Tibial nerve (tissue), 4 donors: ENCODE measurements at regions not wholly inside any gene's neighbourhood (a gene's known extent, or its start where the extent isn't known, plus 50 kb on each side); places are given as distances from the start of the nearest gene placed in this dataset.

Experiments
- DNase-seq, 2 donors: peaks; one replicate each; pipeline ENCODE4 v3.0.0-alpha.2; 2019; ENCODE audit warnings: low spot score in 2 of 2
- H3K27ac ChIP-seq, 4 donors: fragments of 200-600 bp; sonication (generic) in 3 of 4; one replicate each; pipeline ENCODE4 v1.5.1; 2017 to 2019; ENCODE audit warnings: mild to moderate bottlenecking in 1 of 4
- H3K27me3 ChIP-seq, 2 donors: fragments of 200-600 bp; sonication (generic) in 1 of 2; one replicate each; pipeline versions ENCODE4 v1.5.1 to v1.6.0; 2017 to 2019
- H3K36me3 ChIP-seq, 3 donors: fragments of 200-600 bp; sonication (generic); one replicate each; pipeline ENCODE4 v1.5.1; 2018 to 2019
- H3K4me1 ChIP-seq, 4 donors: fragments of 200-600 bp; sonication (generic) in 3 of 4; one replicate each; pipeline ENCODE4 v1.5.1; 2017 to 2019
- H3K4me3 ChIP-seq, 4 donors: fragments of 200-600 bp; sonication (generic) in 3 of 4; one replicate each; pipeline ENCODE4 v1.5.1; 2017 to 2019; ENCODE audit warnings: mild to moderate bottlenecking in 1 of 4, moderate library complexity in 1 of 4
- H3K9me3 ChIP-seq, 4 donors: fragments of 200-600 bp; sonication (generic) in 3 of 4; one replicate each; pipeline ENCODE4 v1.5.1; 2017 to 2019
- CTCF ChIP-seq, 5 experiments: fragments of 200-600 bp in 3 of 5; fragments of 450-650 bp in 2 of 5; sonication (generic) in 3 of 5; IDR thresholded peaks; one replicate each; pipeline ENCODE4 v1.5.1; 2016 to 2019; ENCODE audit warnings: antibody characterized with exemption in 5 of 5, mild to moderate bottlenecking in 3 of 5, moderate library complexity in 2 of 5
- EP300 ChIP-seq, 2 donors: sonication (generic); formaldehyde crosslinking; IDR thresholded peaks; one replicate each; pipeline ENCODE4 v1.6.1; 2017; ENCODE audit warnings: antibody characterized with exemption in 2 of 2, mild to moderate bottlenecking in 1 of 2
- POLR2A ChIP-seq, 2 donors: fragments of 450-650 bp; IDR thresholded peaks; one replicate each; pipeline ENCODE4 v1.6.1; 2017; ENCODE audit warnings: antibody characterized with exemption in 2 of 2, mild to moderate bottlenecking in 2 of 2, moderate library complexity in 2 of 2
- WGBS, 2 donors: methylation state at CpG; one replicate each; pipeline ENCODE4 v1.1.5; 2018; 5-methylcytosine and 5-hydroxymethylcytosine counted together

GRCh38 chr6:114421199-114421598 lies 78.4 kb upstream of the HS3ST5 start:
- no peaks in the 10 kb centered on the region for H3K9me3 ChIP-seq
- TF ChIP-seq EP300 (IDR thresholded peaks at IDR 0.05), result no peak
- TF ChIP-seq CTCF (IDR thresholded peaks at IDR 0.05), result no peak
- TF ChIP-seq POLR2A (IDR thresholded peaks at IDR 0.05), result no peak
- H3K36me3 ChIP-seq, result no peaks in the 10 kb centered on the region
- no peaks in the 10 kb centered on the region for H3K27me3 ChIP-seq
- H3K27ac ChIP-seq, result no peak overlapping the region
- DNase-seq, result no peak
- H3K4me3 ChIP-seq, result no peak overlapping the region
- no peaks in the 10 kb centered on the region for H3K4me1 ChIP-seq

- DNase-seq, result no peak
- no peak for TF ChIP-seq EP300 (IDR thresholded peaks at IDR 0.05)
- no peak for TF ChIP-seq POLR2A (IDR thresholded peaks at IDR 0.05)
- no peak for TF ChIP-seq CTCF (IDR thresholded peaks at IDR 0.05)
- H3K9me3 ChIP-seq, result no peaks in the 10 kb centered on the region
- no peaks in the 10 kb centered on the region for H3K4me1 ChIP-seq
- no peaks in the 10 kb centered on the region for H3K27me3 ChIP-seq
- no peak overlapping the region for H3K27ac ChIP-seq
- no peaks in the 10 kb centered on the region for H3K36me3 ChIP-seq
- no peak overlapping the region for H3K4me3 ChIP-seq
- WGBS, 2 donors, result 64 to 69% methylated on average over 2 of the region's 2 CpGs
These were observed 76.4 kb upstream of the HS3ST5 start for GRCh38 chr6:114419175-114419574.

- Histone ChIP-seq H3K9me3 (no peaks in the 10 kb centered on the region), H3K4me3 (no peak overlapping the region), H3K27me3 (no peaks in the 10 kb centered on the region), H3K36me3 (no peaks in the 10 kb centered on the region), H3K27ac (no peak overlapping the region), H3K4me1 (no peaks in the 10 kb centered on the region)
- TF ChIP-seq POLR2A (IDR thresholded peaks at IDR 0.05) (no peak), EP300 (IDR thresholded peaks at IDR 0.05) (no peak), CTCF (IDR thresholded peaks at IDR 0.05) (no peak)
- WGBS, 2 donors, result 93 to 94% methylated on average over 5 of the region's 5 CpGs
- no peak for DNase-seq
These were observed 75.6 kb upstream of the HS3ST5 start for GRCh38 chr6:114418304-114418972.

GRCh38 chr6:114407426-114408035 lies 64.7 kb upstream of the HS3ST5 start:
- WGBS, 2 donors, result 70 to 76% methylated on average over 6 of the region's 6 CpGs
- Histone ChIP-seq H3K4me3 (no peak overlapping the region), H3K9me3 (no peaks in the 10 kb centered on the region), H3K36me3 (no peaks in the 10 kb centered on the region), H3K27ac (no peak overlapping the region), H3K27me3 (no peaks in the 10 kb centered on the region), H3K4me1 (no peaks in the 10 kb centered on the region)
- TF ChIP-seq EP300 (IDR thresholded peaks at IDR 0.05) (no peak), CTCF (IDR thresholded peaks at IDR 0.05) (no peak), POLR2A (IDR thresholded peaks at IDR 0.05) (no peak)
- no peak for DNase-seq

- TF ChIP-seq CTCF (IDR thresholded peaks at IDR 0.05), result no peak
- TF ChIP-seq EP300 (IDR thresholded peaks at IDR 0.05), result no peak
- no peak for TF ChIP-seq POLR2A (IDR thresholded peaks at IDR 0.05)
- 89% methylated on average over 1 of the region's 1 CpG for WGBS, 2 donors
- no peak for DNase-seq
- Histone ChIP-seq H3K4me3 (no peak overlapping the region), H3K9me3 (no peaks in the 10 kb centered on the region), H3K4me1 (no peaks in the 10 kb centered on the region), H3K27ac (no peak overlapping the region), H3K27me3 (no peaks in the 10 kb centered on the region), H3K36me3 (no peaks in the 10 kb centered on the region)
These were observed 61.6 kb upstream of the HS3ST5 start for GRCh38 chr6:114404339-114404955.
